Pancreas (tissue), 10 donors: ENCODE measurements at regions not wholly inside any gene's neighbourhood (a gene's known extent, or its start where the extent isn't known, plus 50 kb on each side); places are given as distances from the start of the nearest gene placed in this dataset.

Experiments used
- ATAC-seq, 4 donors: fragments of 200-7000 bp; cut with Tn5 transposase; one replicate each; pipeline versions ENCODE4 v1.8.0 to v1.9.1; 2020; ENCODE audit warnings: mild to moderate bottlenecking in 4 of 4, moderate library complexity in 4 of 4
- DNase-seq, 6 donors: peaks; one replicate each; pipeline ENCODE4 v3.0.0-alpha.2; 2020
- FAIRE-seq: peaks from 2 replicates; lab custom pipeline; 2012; peaks lifted over from hg19 to GRCh38; lab: Jason Lieb, UNC
- H3K27ac ChIP-seq, 4 donors: fragments of 200-600 bp; sonication (generic); 1 replicate in 3 of 4; 2 replicates in 1 of 4; pipeline versions ENCODE4 v1.5.0 to v1.8.0; 2020
- H3K27me3 ChIP-seq, 4 donors: fragments of 200-600 bp; one replicate each; pipeline ENCODE4 v1.8.0; 2021
- H3K36me3 ChIP-seq, 3 donors: fragments of 200-600 bp; sonication (generic) in 1 of 3; one replicate each; pipeline versions ENCODE4 v1.5.0 to v1.8.0; 2020 to 2021
- H3K4me1 ChIP-seq, 3 donors: fragments of 200-600 bp; one replicate each; pipeline ENCODE4 v1.8.0; 2021
- H3K4me3 ChIP-seq, 4 donors: fragments of 200-600 bp; sonication (generic) in 2 of 4; one replicate each; pipeline versions ENCODE4 v1.5.0 to v1.8.0; 2020 to 2021
- H3K9me3 ChIP-seq, 4 donors: fragments of 200-600 bp; one replicate each; pipeline ENCODE4 v1.8.0; 2021
- CTCF ChIP-seq, 4 donors: fragments of 200-600 bp; sonication (generic) in 3 of 4; IDR thresholded peaks; one replicate each; pipeline versions ENCODE4 v1.5.0 to v1.8.0; 2021; ENCODE audit warnings: antibody characterized with exemption in 4 of 4
- WGBS, 2 donors: extraction: QIAGEN DNeasy Blood & Tissue Kit; methylation state at CpG; one replicate each; pipeline ENCODE4 v1.1.7; 2013; 5-methylcytosine and 5-hydroxymethylcytosine counted together
- intact Hi-C, 3 donors: fragments of 100-400 bp; cut with DNase I; formaldehyde crosslinking; loops; one replicate each; pipeline versions ENCODE4 v1.11.1 to v1.14.2; 2022
- donor health status: healthy with polysubstance abuse.
- donor health status: DM: no; HTN: no; CAD: no; lungs with moderate emphysema.
- donor health status: DM: no; HTN: no; CAD: no.
- donor health status: control.
- donor health status: control.
- donor health status: Bipolar disorder and iron deficiency.
- donor health status: DM: yes; HTN: yes; CAD: no.
- donor health status: DM: no; HTN: no; CAD: no.
- donor health status: DM: no; HTN: no; CAD: no.
- donor health status: DM: yes; HTN: yes; CAD: no.

- Histone ChIP-seq H3K27me3 (no peaks in the 10 kb centered on the region), H3K27ac (no peak overlapping the region), H3K4me1 (no peaks in the 10 kb centered on the region), H3K4me3 (no peak overlapping the region), H3K36me3 (no peaks in the 10 kb centered on the region), H3K9me3 (no peaks in the 10 kb centered on the region)
- no peak for TF ChIP-seq CTCF (IDR thresholded peaks at IDR 0.05)
- 58 to 59% methylated on average over 2 of the region's 2 CpGs for WGBS, 2 donors
- DNase-seq (no peak), ATAC-seq (no peak), FAIRE-seq (no peak)
- intact Hi-C loops: no loop called here
Observed at GRCh38 chr18:39561126-39561525, 1995.5 kb upstream of the CELF4 start.

- DNase-seq (no peak), FAIRE-seq (no peak), ATAC-seq (no peak)
- Histone ChIP-seq H3K4me3 (no peak overlapping the region), H3K4me1 (no peaks in the 10 kb centered on the region), H3K27ac (no peak overlapping the region), H3K27me3 (no peaks in the 10 kb centered on the region), H3K9me3 (no peaks in the 10 kb centered on the region), H3K36me3 (no peaks in the 10 kb centered on the region)
- TF ChIP-seq CTCF (IDR thresholded peaks at IDR 0.05): no peak
- intact Hi-C loops: no loop called here
Observed at GRCh38 chr18:39558658-39559057, 1993.1 kb upstream of the CELF4 start.

DNA sequence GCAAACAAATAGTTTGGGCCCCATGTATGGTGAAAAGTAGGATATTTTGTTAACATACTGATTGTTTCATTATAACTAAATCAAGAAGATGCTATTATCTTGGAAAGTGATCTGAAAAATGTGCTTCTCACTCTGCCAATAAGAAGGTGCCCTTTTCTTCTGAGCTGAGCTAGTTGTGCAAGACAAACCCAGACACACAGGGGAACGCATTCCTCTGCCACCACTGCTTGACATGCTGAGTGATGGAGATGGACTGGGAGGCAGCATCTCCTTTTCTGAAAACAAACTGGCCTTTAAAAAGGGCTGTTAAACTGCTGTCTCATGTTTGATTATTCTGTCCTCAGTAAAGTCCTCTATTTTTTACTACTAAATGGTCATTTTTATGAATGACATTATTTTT, 1989.9 kb upstream of the CELF4 start:
- H3K36me3 ChIP-seq: no peaks in the 10 kb centered on the region
- no peak for ATAC-seq
- H3K4me3 ChIP-seq: no peak overlapping the region
- no peak for FAIRE-seq
- no peaks in the 10 kb centered on the region for H3K4me1 ChIP-seq
- WGBS, 2 donors: 82 to 83% methylated on average over 1 of the region's 1 CpG
- no peak for TF ChIP-seq CTCF (IDR thresholded peaks at IDR 0.05)
- DNase-seq: no peak
- intact Hi-C loops: no loop called here
- H3K27me3 ChIP-seq: no peaks in the 10 kb centered on the region
- H3K27ac ChIP-seq: no peak overlapping the region
- H3K9me3 ChIP-seq: no peaks in the 10 kb centered on the region

GRCh38 chr18:39550701-39551100, 1985.1 kb upstream of the CELF4 start:
- no peak overlapping the region for H3K4me3 ChIP-seq
- no peaks in the 10 kb centered on the region for H3K27me3 ChIP-seq
- 73 to 81% methylated on average over 2 of the region's 2 CpGs for WGBS, 2 donors
- ATAC-seq: no peak
- DNase-seq: no peak
- H3K27ac ChIP-seq: no peak overlapping the region
- no peaks in the 10 kb centered on the region for H3K36me3 ChIP-seq
- no peaks in the 10 kb centered on the region for H3K9me3 ChIP-seq
- no peaks in the 10 kb centered on the region for H3K4me1 ChIP-seq
- no peak for FAIRE-seq
- intact Hi-C loops: no loop called here
- TF ChIP-seq CTCF (IDR thresholded peaks at IDR 0.05): no peak

GRCh38 chr18:39549144-39549543, 1983.5 kb upstream of the CELF4 start:
- H3K27ac ChIP-seq: no peak overlapping the region
- H3K4me1 ChIP-seq: no peaks in the 10 kb centered on the region
- intact Hi-C loops: no loop called here
- no peaks in the 10 kb centered on the region for H3K27me3 ChIP-seq
- H3K36me3 ChIP-seq: no peaks in the 10 kb centered on the region
- 67 to 74% methylated on average over 1 of the region's 1 CpG for WGBS, 2 donors
- FAIRE-seq (no peak), ATAC-seq (no peak), DNase-seq (no peak)
- H3K4me3 ChIP-seq: no peak overlapping the region
- TF ChIP-seq CTCF (IDR thresholded peaks at IDR 0.05): no peak
- peaks cover 0 to 4% (median 0%) of the 10 kb centered on the region in 4 donors for H3K9me3 ChIP-seq
